ENCODE measurements at regions not wholly inside any gene's neighbourhood (a gene's known extent, or its start where the extent isn't known, plus 50 kb on each side); places are given as distances from the start of the nearest gene placed in this dataset.

GRCh38 chr6:43953256-43953655 lies 174.0 kb downstream of the MRPL14 start:
- no peak for TF ChIP-seq CTCF (IDR thresholded peaks at IDR 0.05 in 4 of 5, conservative IDR thresholded peaks at IDR 0.05 in 1 of 5)
- no peak for TF ChIP-seq POLR2A (IDR thresholded peaks at IDR 0.05)
